IMR-90 (cell line): ENCODE measurements at regions not wholly inside any gene's neighbourhood (a gene's known extent, or its start where the extent isn't known, plus 50 kb on each side); places are given as distances from the start of the nearest gene placed in this dataset.

Experiments used
- ATAC-seq: fragments of 200-7000 bp; cut with Tn5 transposase; 2 replicates; pipeline ENCODE4 v1.9.1; 2020; ENCODE audit warnings: low read depth, mild to moderate bottlenecking, moderate library complexity
- BruUV-seq: library from RNA; stranded (reverse); fragments of 400-500 nt; replicated peaks from 2 replicates; lab custom pipeline; 2021; lab: Mats Ljungman, UMichigan
- CTCF ChIA-PET: fragments of 300-600 bp; formaldehyde crosslinking; extraction: SDS; loops from one replicate; lab custom pipeline; 2021; ENCODE audit warnings: antibody characterized with exemption; lab: Yijun Ruan, JAX
- POLR2A ChIA-PET: fragments of 300-600 bp; sonication (Branson Sonifier 250); formaldehyde crosslinking; loops from one replicate; lab custom pipeline; 2022; ENCODE audit warnings: antibody characterized with exemption; ENCODE audit not compliant: unreplicated experiment; lab: Charles Lee
- DNase-seq: peaks from one replicate; pipeline ENCODE4 v3.0.0; 2013
- H2AFZ ChIP-seq: replicated peaks from 2 replicates; pipeline ENCODE3; 2013; ENCODE audit warnings: low read length, mild to moderate bottlenecking; ENCODE audit not compliant: poor library complexity
- H2AK5ac ChIP-seq: 2 replicates; pipeline ENCODE4 v1.6.1; 2013; ENCODE audit warnings: low read depth, low read length, inconsistent platforms
- H2AK9ac ChIP-seq: replicated peaks from 2 replicates; pipeline ENCODE3; 2013; ENCODE audit warnings: mild to moderate bottlenecking, low read depth, low read length, moderate library complexity; ENCODE audit not compliant: poor library complexity
- H2BK120ac ChIP-seq: 2 replicates; pipeline ENCODE4 v1.6.1; 2013; ENCODE audit warnings: low read depth, low read length, inconsistent platforms
- H2BK15ac ChIP-seq: 3 replicates; pipeline ENCODE4 v1.6.1; 2013; ENCODE audit warnings: low read depth, low read length, inconsistent platforms
- H2BK20ac ChIP-seq: 2 replicates; pipeline ENCODE4 v1.6.1; 2013; ENCODE audit warnings: low read depth, mild to moderate bottlenecking, inconsistent platforms, low read length, moderate library complexity
- H2BK5ac ChIP-seq: 2 replicates; pipeline ENCODE4 v1.6.1; 2013; ENCODE audit warnings: mild to moderate bottlenecking, low read depth, low read length, inconsistent platforms; ENCODE audit not compliant: poor library complexity, severe bottlenecking
- H3K14ac ChIP-seq: replicated peaks from 2 replicates; pipeline ENCODE4 v1.6.1; 2013; ENCODE audit warnings: low read depth, low read length, inconsistent platforms
- H3K18ac ChIP-seq: 2 replicates; pipeline ENCODE4 v1.6.1; 2013; ENCODE audit warnings: low read depth, low read length, control low read depth
- H3K23ac ChIP-seq: 2 replicates; pipeline ENCODE4 v1.6.1; 2013; ENCODE audit warnings: low read depth, low read length, inconsistent platforms
- H3K27ac ChIP-seq: 2 replicates; pipeline ENCODE4 v1.5.1; 2013; ENCODE audit warnings: mild to moderate bottlenecking, control low read depth, low read length; ENCODE audit not compliant: insufficient read depth
- H3K27me3 ChIP-seq: 2 replicates; pipeline ENCODE4 v1.6.1; 2013; ENCODE audit warnings: low read length; ENCODE audit not compliant: control insufficient read depth, insufficient read depth
- H3K36me3 ChIP-seq: 2 replicates; pipeline ENCODE4 v1.6.1; 2013; ENCODE audit warnings: low read length, mixed read lengths; ENCODE audit not compliant: control insufficient read depth, insufficient read depth
- H3K4ac ChIP-seq: 2 replicates; pipeline ENCODE4 v1.6.1; 2013; ENCODE audit warnings: low read depth, low read length, inconsistent platforms
- H3K4me1 ChIP-seq: 2 replicates; pipeline ENCODE4 v1.6.1; 2013; ENCODE audit warnings: low read length, mixed read lengths; ENCODE audit not compliant: control insufficient read depth, insufficient read depth
- H3K4me2 ChIP-seq: 2 replicates; pipeline ENCODE4 v1.6.1; 2013; ENCODE audit warnings: low read depth, mild to moderate bottlenecking, control low read depth, low read length, moderate library complexity
- H3K4me3 ChIP-seq: 2 replicates; pipeline ENCODE4 v1.5.1; 2013; ENCODE audit warnings: low read depth, mild to moderate bottlenecking, control low read depth, low read length, moderate library complexity; ENCODE audit not compliant: insufficient read depth
- H3K56ac ChIP-seq: 2 replicates; pipeline ENCODE4 v1.6.1; 2013; ENCODE audit warnings: low read length, inconsistent platforms; ENCODE audit not compliant: insufficient read depth; ENCODE audit errors: extremely low read depth
- H3K79me1 ChIP-seq, 2 experiments: 2 replicates each; pipeline ENCODE4 v1.6.1; 2013; ENCODE audit warnings: low read length in 2 of 2, inconsistent platforms in 1 of 2, low read depth in 1 of 2
- H3K9ac ChIP-seq: 2 replicates; pipeline ENCODE4 v1.6.1; 2013; ENCODE audit warnings: low read depth, low read length, control low read depth
- H3K9me1 ChIP-seq: 2 replicates; pipeline ENCODE4 v1.6.1; 2013; ENCODE audit warnings: low read length, inconsistent platforms; ENCODE audit not compliant: insufficient read depth
- H3K9me3 ChIP-seq: 2 replicates; pipeline ENCODE4 v1.6.1; 2013; ENCODE audit warnings: low read length; ENCODE audit not compliant: control insufficient read depth, insufficient read depth
- H4K20me1 ChIP-seq: 2 replicates; pipeline ENCODE4 v1.6.1; 2013; ENCODE audit warnings: low read length, inconsistent platforms; ENCODE audit not compliant: insufficient read depth
- H4K5ac ChIP-seq: 2 replicates; pipeline ENCODE4 v1.6.1; 2013; ENCODE audit warnings: mild to moderate bottlenecking, low read depth, low read length, control low read depth
- H4K8ac ChIP-seq, 2 experiments: 2 replicates each; pipeline ENCODE4 v1.6.1; 2013; ENCODE audit warnings: low read depth in 2 of 2, low read length in 2 of 2, control low read depth in 1 of 2, inconsistent platforms in 1 of 2
- H4K91ac ChIP-seq: 2 replicates; pipeline ENCODE4 v1.6.1; 2013; ENCODE audit warnings: low read depth, low read length, inconsistent platforms; ENCODE audit not compliant: insufficient read depth
- BHLHE40 ChIP-seq: fragments of 150-350 bp; IDR thresholded peaks from 2 replicates; pipeline ENCODE4 v1.6.1; 2016; ENCODE audit warnings: mild to moderate bottlenecking, low read depth, low read length
- CHD1 ChIP-seq: IDR thresholded peaks from 2 replicates; pipeline ENCODE4 v1.6.1; 2012; ENCODE audit warnings: low read depth, low read length, improper control_type of control experiment
- ELK1 ChIP-seq: fragments of 150-350 bp; IDR thresholded peaks from 2 replicates; pipeline ENCODE4 v1.6.1; 2016; ENCODE audit warnings: low read depth, mild to moderate bottlenecking, low read length, moderate library complexity, borderline replicate concordance
- FOS ChIP-seq: fragments of 150-350 bp; IDR thresholded peaks from 2 replicates; pipeline ENCODE4 v1.6.1; 2016; ENCODE audit warnings: low read depth, low read length
- MAZ ChIP-seq: IDR thresholded peaks from 2 replicates; pipeline ENCODE4 v1.6.1; 2012; ENCODE audit warnings: low read depth, mild to moderate bottlenecking, low read length, improper control_type of control experiment, moderate library complexity, borderline replicate concordance
- MXI1 ChIP-seq: IDR thresholded peaks from 2 replicates; pipeline ENCODE4 v1.6.1; 2012; ENCODE audit warnings: low read depth, mild to moderate bottlenecking, low read length, moderate library complexity, borderline replicate concordance
- SMC3 ChIP-seq: fragments of 150-350 bp; IDR thresholded peaks from 2 replicates; pipeline ENCODE4 v1.6.1; 2016; ENCODE audit warnings: low read depth, mild to moderate bottlenecking, antibody characterized with exemption, low read length, moderate library complexity
- WGBS, 2 experiments: methylation state at CpG; one replicate each; pipeline versions ENCODE4 v1.1.5 to v1.1.7; 2013; ENCODE audit warnings: missing lambda C conversion rate in 2 of 2; ENCODE audit not compliant: insufficient read length in 1 of 2; ENCODE audit errors: extremely low coverage in 2 of 2; 5-methylcytosine and 5-hydroxymethylcytosine counted together
- dilution Hi-C: fragments of 300-500 bp; cut with HindIII; formaldehyde crosslinking; loops from one replicate; pipeline ENCODE4 v1.14.3; 2018; ENCODE audit warnings: low sequenced_read_pairs; ENCODE audit not compliant: unreplicated experiment
- in situ Hi-C: fragments of 300-500 bp; cut with MboI; formaldehyde crosslinking; loops from 3 replicates; pipeline ENCODE4 v1.14.3; 2019; ENCODE audit warnings: low sequenced_read_pairs, inconsistent platforms, mixed read lengths
- intact Hi-C: fragments of 100-400 bp; cut with micrococcal nuclease; formaldehyde crosslinking; loops from 2 replicates; pipeline ENCODE4 v1.10.0; 2022
- TF ChIP-seq, protein P1 (sequence below): fragments of 150-350 bp; IDR thresholded peaks from 2 replicates; pipeline ENCODE4 v1.6.1; 2017; ENCODE audit warnings: mild to moderate bottlenecking, antibody characterized with exemption, low read length, low read depth

DNA sequence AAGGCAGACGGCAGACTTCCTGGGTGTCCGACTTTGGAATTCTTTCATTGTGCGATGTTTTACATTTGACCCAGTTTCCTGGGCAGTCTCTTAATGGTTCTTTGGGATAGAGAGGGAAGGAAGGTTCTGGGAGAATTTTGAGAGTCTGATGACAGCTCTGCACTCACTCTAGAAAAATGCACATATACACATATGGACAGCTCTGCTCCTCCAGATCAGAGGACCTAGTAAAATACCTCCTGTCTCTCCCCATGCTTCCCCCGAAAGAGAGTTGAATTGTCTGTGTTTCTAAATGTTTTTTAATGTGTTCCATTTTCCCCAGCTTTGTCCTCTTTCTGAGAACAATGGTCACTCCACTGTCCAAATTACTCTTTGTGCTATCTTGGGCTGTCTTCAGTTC is 102.0 kb upstream of the CXCR4 start:
- no peak overlapping the region for H3K27ac ChIP-seq
- no peak overlapping the region for H3K14ac ChIP-seq
- no peak overlapping the region for H4K91ac ChIP-seq
- no peak overlapping the region for H3K4me3 ChIP-seq
- no peak overlapping the region for H2AFZ ChIP-seq
- no peak overlapping the region for H2AK5ac ChIP-seq
- no peak overlapping the region for H3K4ac ChIP-seq
- no peak overlapping the region for H2BK120ac ChIP-seq
- CTCF ChIA-PET: no interaction called here
- H3K79me1 ChIP-seq: no peaks in the 10 kb centered on the region
- H3K23ac ChIP-seq: no peak overlapping the region
- H3K27me3 ChIP-seq: no peaks in the 10 kb centered on the region
- H4K5ac ChIP-seq: no peak overlapping the region
- no peak overlapping the region for H2BK5ac ChIP-seq
- H3K36me3 ChIP-seq: no peaks in the 10 kb centered on the region
- no peak for DNase-seq
- no peaks in the 10 kb centered on the region for H3K9me1 ChIP-seq
- no peaks in the 10 kb centered on the region for H3K4me1 ChIP-seq
- no peaks in the 10 kb centered on the region for H3K9me3 ChIP-seq
- TF ChIP-seq, protein P1, sequence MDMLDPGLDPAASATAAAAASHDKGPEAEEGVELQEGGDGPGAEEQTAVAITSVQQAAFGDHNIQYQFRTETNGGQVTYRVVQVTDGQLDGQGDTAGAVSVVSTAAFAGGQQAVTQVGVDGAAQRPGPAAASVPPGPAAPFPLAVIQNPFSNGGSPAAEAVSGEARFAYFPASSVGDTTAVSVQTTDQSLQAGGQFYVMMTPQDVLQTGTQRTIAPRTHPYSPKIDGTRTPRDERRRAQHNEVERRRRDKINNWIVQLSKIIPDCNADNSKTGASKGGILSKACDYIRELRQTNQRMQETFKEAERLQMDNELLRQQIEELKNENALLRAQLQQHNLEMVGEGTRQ: no peak
- TF ChIP-seq FOS (no peak), BHLHE40 (no peak), MAZ (no peak), MXI1 (no peak), SMC3 (no peak), ELK1 (no peak), CHD1 (no peak)
- H3K9ac ChIP-seq: no peak overlapping the region
- no peak overlapping the region for H3K56ac ChIP-seq
- no peak for ATAC-seq
- WGBS, 2 experiments: no CpG with 5 or more reads among the region's 4 CpGs
- no peak overlapping the region for H3K18ac ChIP-seq
- H2AK9ac ChIP-seq: no peak overlapping the region
- H2BK20ac ChIP-seq: no peak overlapping the region
- intact Hi-C loops (no loop called here), dilution Hi-C loops (no loop called here), in situ Hi-C loops (no loop called here)
- no peaks in the 10 kb centered on the region for H4K20me1 ChIP-seq
- H3K4me2 ChIP-seq: no peak overlapping the region
- BruUV-seq: no TSS peak
- POLR2A ChIA-PET: no interaction called here
- H4K8ac ChIP-seq: no peak overlapping the region
- H2BK15ac ChIP-seq: no peak overlapping the region
